Tibial nerve (tissue), 4 donors: ENCODE measurements at regions not wholly inside any gene's neighbourhood (a gene's known extent, or its start where the extent isn't known, plus 50 kb on each side); places are given as distances from the start of the nearest gene placed in this dataset.

ENCODE experiments used
- CTCF ChIP-seq, 5 experiments: fragments of 200-600 bp in 3 of 5; fragments of 450-650 bp in 2 of 5; sonication (generic) in 3 of 5; IDR thresholded peaks; one replicate each; pipeline ENCODE4 v1.5.1; 2016 to 2019; ENCODE audit warnings: antibody characterized with exemption in 5 of 5, mild to moderate bottlenecking in 3 of 5, moderate library complexity in 2 of 5
- EP300 ChIP-seq, 2 donors: sonication (generic); formaldehyde crosslinking; IDR thresholded peaks; one replicate each; pipeline ENCODE4 v1.6.1; 2017; ENCODE audit warnings: antibody characterized with exemption in 2 of 2, mild to moderate bottlenecking in 1 of 2
- POLR2A ChIP-seq, 2 donors: fragments of 450-650 bp; IDR thresholded peaks; one replicate each; pipeline ENCODE4 v1.6.1; 2017; ENCODE audit warnings: antibody characterized with exemption in 2 of 2, mild to moderate bottlenecking in 2 of 2, moderate library complexity in 2 of 2

GRCh38 chr20:11509776-11510175 is 407.9 kb upstream of the BTBD3 start:
- no peak for TF ChIP-seq CTCF (IDR thresholded peaks at IDR 0.05)
- no peak for TF ChIP-seq POLR2A (IDR thresholded peaks at IDR 0.05)
- no peak for TF ChIP-seq EP300 (IDR thresholded peaks at IDR 0.05)
